Loucy (cell line): ENCODE measurements at regions not wholly inside any gene's neighbourhood (a gene's known extent, or its start where the extent isn't known, plus 50 kb on each side); places are given as distances from the start of the nearest gene placed in this dataset.

Experiments used
- CTCF ChIP-seq: fragments of 200-600 bp; sonication (generic); conservative IDR thresholded peaks from 2 replicates; pipeline ENCODE4 v1.5.1; 2014; ENCODE audit warnings: mild to moderate bottlenecking, antibody characterized with exemption, low read length
- EZH2phosphoT487 ChIP-seq: fragments of 200-600 bp; IDR thresholded peaks from 2 replicates; pipeline ENCODE4 v1.6.1; 2018; ENCODE audit warnings: antibody characterized with exemption, mild to moderate bottlenecking, moderate library complexity, borderline replicate concordance

GRCh38 chr15:77807611-77808010, 174.9 kb upstream of the LINGO1 start:
- TF ChIP-seq CTCF = no peak
- no peak for TF ChIP-seq EZH2phosphoT487
